ENCODE measurements at regions not wholly inside any gene's neighbourhood (a gene's known extent, or its start where the extent isn't known, plus 50 kb on each side); places are given as distances from the start of the nearest gene placed in this dataset.

- no peaks in the 10 kb centered on the region for H3K9me2 ChIP-seq (replicated peaks; ENCODE audit: control insufficient read depth, low read length)
- H3K79me2 ChIP-seq (ENCODE audit: control insufficient read depth, low read length), result no peaks in the 10 kb centered on the region
- TF ChIP-seq, protein P1, sequence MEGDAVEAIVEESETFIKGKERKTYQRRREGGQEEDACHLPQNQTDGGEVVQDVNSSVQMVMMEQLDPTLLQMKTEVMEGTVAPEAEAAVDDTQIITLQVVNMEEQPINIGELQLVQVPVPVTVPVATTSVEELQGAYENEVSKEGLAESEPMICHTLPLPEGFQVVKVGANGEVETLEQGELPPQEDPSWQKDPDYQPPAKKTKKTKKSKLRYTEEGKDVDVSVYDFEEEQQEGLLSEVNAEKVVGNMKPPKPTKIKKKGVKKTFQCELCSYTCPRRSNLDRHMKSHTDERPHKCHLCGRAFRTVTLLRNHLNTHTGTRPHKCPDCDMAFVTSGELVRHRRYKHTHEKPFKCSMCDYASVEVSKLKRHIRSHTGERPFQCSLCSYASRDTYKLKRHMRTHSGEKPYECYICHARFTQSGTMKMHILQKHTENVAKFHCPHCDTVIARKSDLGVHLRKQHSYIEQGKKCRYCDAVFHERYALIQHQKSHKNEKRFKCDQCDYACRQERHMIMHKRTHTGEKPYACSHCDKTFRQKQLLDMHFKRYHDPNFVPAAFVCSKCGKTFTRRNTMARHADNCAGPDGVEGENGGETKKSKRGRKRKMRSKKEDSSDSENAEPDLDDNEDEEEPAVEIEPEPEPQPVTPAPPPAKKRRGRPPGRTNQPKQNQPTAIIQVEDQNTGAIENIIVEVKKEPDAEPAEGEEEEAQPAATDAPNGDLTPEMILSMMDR (IDR thresholded peaks at IDR 0.05; ENCODE audit: low read depth, low read length, poor library complexity, severe bottlenecking), result no peak
- no peak for TF ChIP-seq EZH2phosphoT487 (IDR thresholded peaks at IDR 0.05; ENCODE audit: borderline replicate concordance, low read length)
- H3K27me3 ChIP-seq (ENCODE audit: control insufficient read depth, low read length), result no peaks in the 10 kb centered on the region
- no peak overlapping the region for H3K4me3 ChIP-seq (ENCODE audit: low read length)
- no peaks in the 10 kb centered on the region for H3K4me1 ChIP-seq (ENCODE audit: control insufficient read depth, low read length)
- H3K4me2 ChIP-seq (ENCODE audit: low read length), result no peak overlapping the region
- no peaks in the 10 kb centered on the region for H3K9me3 ChIP-seq (ENCODE audit: control insufficient read depth, insufficient read depth, low read length)
- no peaks in the 10 kb centered on the region for H3K36me3 ChIP-seq (ENCODE audit: control insufficient read depth, low read length)
- no peaks in the 10 kb centered on the region for H3F3A ChIP-seq (ENCODE audit: control insufficient read depth, insufficient read depth)
- no peaks in the 10 kb centered on the region for H4K20me1 ChIP-seq (ENCODE audit: control insufficient read depth, insufficient read depth, low read depth, low read length)
- no peak overlapping the region for H3K27ac ChIP-seq (ENCODE audit: low read depth, low read length)
Measured at GRCh38 chr18:41244591-41245037, 710.4 kb upstream of the PIK3C3 start.

- no peaks in the 10 kb centered on the region for H3K9me3 ChIP-seq (ENCODE audit: control insufficient read depth, insufficient read depth, low read length)
- no peaks in the 10 kb centered on the region for H3K4me1 ChIP-seq (ENCODE audit: control insufficient read depth, low read length)
- no peaks in the 10 kb centered on the region for H3K9me2 ChIP-seq (replicated peaks; ENCODE audit: control insufficient read depth, low read length)
Measured at GRCh38 chr18:41237317-41237716, 717.7 kb upstream of the PIK3C3 start.

DNA sequence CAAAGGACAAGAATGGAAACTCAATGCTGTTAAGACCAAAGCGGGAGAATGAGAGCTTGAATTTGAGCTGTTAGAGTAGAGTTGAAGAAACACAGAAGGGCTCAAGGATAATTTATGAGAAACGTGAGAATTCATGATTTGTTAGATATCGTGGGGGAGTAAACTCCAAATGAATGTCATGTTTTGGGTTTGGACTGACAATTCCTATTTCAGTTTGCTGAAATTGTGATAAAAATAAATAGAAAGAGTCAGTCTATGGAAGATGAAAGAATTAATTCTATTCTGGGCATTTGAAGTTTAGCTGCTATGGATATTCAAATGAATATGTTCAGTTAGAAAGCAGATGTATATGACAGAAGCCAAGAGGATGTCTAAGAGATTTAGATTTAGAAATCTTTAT, 723.4 kb upstream of the PIK3C3 start:
- TF ChIP-seq, protein P1 (IDR thresholded peaks at IDR 0.05; ENCODE audit: low read depth, low read length, poor library complexity, severe bottlenecking), result no peak
- no peak for TF ChIP-seq EZH2phosphoT487 (IDR thresholded peaks at IDR 0.05; ENCODE audit: borderline replicate concordance, low read length)
- no peaks in the 10 kb centered on the region for H3F3A ChIP-seq (ENCODE audit: control insufficient read depth, insufficient read depth)
- H3K9me2 ChIP-seq (replicated peaks; ENCODE audit: control insufficient read depth, low read length), result no peaks in the 10 kb centered on the region
- H3K27ac ChIP-seq (ENCODE audit: low read depth, low read length), result no peak overlapping the region
- no peaks in the 10 kb centered on the region for H3K36me3 ChIP-seq (ENCODE audit: control insufficient read depth, low read length)
- H3K27me3 ChIP-seq (ENCODE audit: control insufficient read depth, low read length), result no peaks in the 10 kb centered on the region
- H4K20me1 ChIP-seq (ENCODE audit: control insufficient read depth, insufficient read depth, low read depth, low read length), result no peaks in the 10 kb centered on the region
- no peaks in the 10 kb centered on the region for H3K79me2 ChIP-seq (ENCODE audit: control insufficient read depth, low read length)
- H3K4me3 ChIP-seq (ENCODE audit: low read length), result no peak overlapping the region
- H3K4me2 ChIP-seq (ENCODE audit: low read length), result no peak overlapping the region
- H3K9me3 ChIP-seq (ENCODE audit: control insufficient read depth, insufficient read depth, low read length), result no peaks in the 10 kb centered on the region
- H3K4me1 ChIP-seq (ENCODE audit: control insufficient read depth, low read length), result no peaks in the 10 kb centered on the region

More at GRCh38 chr18:41237317-41237716, 717.7 kb upstream of the PIK3C3 start:
- TF ChIP-seq EZH2phosphoT487 (IDR thresholded peaks at IDR 0.05; ENCODE audit: borderline replicate concordance, low read length), result no peak
- Histone ChIP-seq H3K4me2 (ENCODE audit: low read length) (no peak overlapping the region), H3K27ac (ENCODE audit: low read depth, low read length) (no peak overlapping the region), H3K79me2 (ENCODE audit: control insufficient read depth, low read length) (no peaks in the 10 kb centered on the region), H3K4me3 (ENCODE audit: low read length) (no peak overlapping the region), H4K20me1 (ENCODE audit: control insufficient read depth, insufficient read depth, low read depth, low read length) (no peaks in the 10 kb centered on the region), H3K36me3 (ENCODE audit: control insufficient read depth, low read length) (no peaks in the 10 kb centered on the region), H3K27me3 (ENCODE audit: control insufficient read depth, low read length) (no peaks in the 10 kb centered on the region), H3F3A (ENCODE audit: control insufficient read depth, insufficient read depth) (no peaks in the 10 kb centered on the region)

GRCh38 chr18:41227993-41228392, 727.0 kb upstream of the PIK3C3 start:
- no peak for TF ChIP-seq EZH2phosphoT487 (IDR thresholded peaks at IDR 0.05; ENCODE audit: borderline replicate concordance, low read length)
- TF ChIP-seq, protein P1 (IDR thresholded peaks at IDR 0.05; ENCODE audit: low read depth, low read length, poor library complexity, severe bottlenecking), result no peak
- Histone ChIP-seq H3K4me3 (ENCODE audit: low read length) (no peak overlapping the region), H3K9me3 (ENCODE audit: control insufficient read depth, insufficient read depth, low read length) (no peaks in the 10 kb centered on the region), H3F3A (ENCODE audit: control insufficient read depth, insufficient read depth) (no peaks in the 10 kb centered on the region), H3K4me2 (ENCODE audit: low read length) (no peak overlapping the region), H3K4me1 (ENCODE audit: control insufficient read depth, low read length) (no peaks in the 10 kb centered on the region), H3K9me2 (replicated peaks; ENCODE audit: control insufficient read depth, low read length) (no peaks in the 10 kb centered on the region), H3K79me2 (ENCODE audit: control insufficient read depth, low read length) (no peaks in the 10 kb centered on the region), H3K27ac (ENCODE audit: low read depth, low read length) (no peak overlapping the region), H3K36me3 (ENCODE audit: control insufficient read depth, low read length) (no peaks in the 10 kb centered on the region), H4K20me1 (ENCODE audit: control insufficient read depth, insufficient read depth, low read depth, low read length) (no peaks in the 10 kb centered on the region), H3K27me3 (ENCODE audit: control insufficient read depth, low read length) (no peaks in the 10 kb centered on the region)

Data from DOHH2 (cell line).